GM18526 (cell line): ENCODE measurements at regions not wholly inside any gene's neighbourhood (a gene's known extent, or its start where the extent isn't known, plus 50 kb on each side); places are given as distances from the start of the nearest gene placed in this dataset.

Experiments used
- POLR2A ChIP-seq: IDR thresholded peaks from 3 replicates; pipeline ENCODE4 v1.6.1; 2011; ENCODE audit not compliant: insufficient read length; ENCODE audit errors: extremely low read depth

GRCh38 chr16:86024210-86024609 lies 125.2 kb downstream of the IRF8 start:
- TF ChIP-seq POLR2A: no peak

- no peak for TF ChIP-seq POLR2A
Measured at GRCh38 chr16:86025706-86026105, 126.7 kb downstream of the IRF8 start.

- TF ChIP-seq POLR2A: no peak
Measured at GRCh38 chr16:86026171-86026910, 127.4 kb downstream of the IRF8 start.

- no peak for TF ChIP-seq POLR2A
Measured at GRCh38 chr16:86026916-86027315, 128.0 kb downstream of the IRF8 start.

GRCh38 chr16:86027373-86028126 lies 128.6 kb downstream of the IRF8 start:
- TF ChIP-seq POLR2A: no peak

GRCh38 chr16:86029131-86029741 lies 130.3 kb downstream of the IRF8 start:
- TF ChIP-seq POLR2A: no peak

- no peak for TF ChIP-seq POLR2A
Measured at GRCh38 chr16:86030116-86030515, 131.2 kb downstream of the IRF8 start.

GRCh38 chr16:86031141-86031678 lies 132.2 kb downstream of the IRF8 start:
- TF ChIP-seq POLR2A: no peak

GRCh38 chr16:86033016-86033474 lies 134.1 kb downstream of the IRF8 start:
- no peak for TF ChIP-seq POLR2A

GRCh38 chr16:86033971-86034370 lies 135.0 kb downstream of the IRF8 start:
- TF ChIP-seq POLR2A: no peak

- TF ChIP-seq POLR2A: no peak
Measured at GRCh38 chr16:86034421-86034919, 135.5 kb downstream of the IRF8 start.

- TF ChIP-seq POLR2A: no peak
Measured at GRCh38 chr16:86035906-86036305, 136.9 kb downstream of the IRF8 start.

- TF ChIP-seq POLR2A: no peak
Measured at GRCh38 chr16:86037999-86038925, 139.3 kb downstream of the IRF8 start.

- no peak for TF ChIP-seq POLR2A
Measured at GRCh38 chr16:86038926-86039310, 140.0 kb downstream of the IRF8 start.
